GM18909 (cell line): ENCODE measurements at regions not wholly inside any gene's neighbourhood (a gene's known extent, or its start where the extent isn't known, plus 50 kb on each side); places are given as distances from the start of the nearest gene placed in this dataset.

ENCODE experiments used
- ATAC-seq: cut with Tn5 transposase; IDR thresholded peaks from one replicate; pipeline ENCODE4 v1.9.1; 2021; ENCODE audit warnings: mild to moderate bottlenecking; ENCODE audit not compliant: unreplicated experiment, poor library complexity

GRCh38 chr11:19530505-19530904 lies 182.1 kb upstream of the NAV2 start:
- no peak for ATAC-seq

GRCh38 chr11:19526119-19526518 lies 186.5 kb upstream of the NAV2 start:
- no peak for ATAC-seq

- ATAC-seq = no peak
Observed at GRCh38 chr11:19525714-19526113, 186.9 kb upstream of the NAV2 start.

- ATAC-seq = peak; percentile 59
Observed at GRCh38 chr11:19525276-19525675, 187.4 kb upstream of the NAV2 start.

- no peak for ATAC-seq
Observed at GRCh38 chr11:19524171-19524671, 188.4 kb upstream of the NAV2 start.

- no peak for ATAC-seq
Observed at GRCh38 chr11:19520681-19521080, 192.0 kb upstream of the NAV2 start.

- no peak for ATAC-seq
Observed at GRCh38 chr11:19519912-19520641, 192.6 kb upstream of the NAV2 start.

GRCh38 chr11:19519353-19519752 lies 193.3 kb upstream of the NAV2 start:
- no peak for ATAC-seq

GRCh38 chr11:19513253-19513652 lies 199.4 kb upstream of the NAV2 start:
- no peak for ATAC-seq

- ATAC-seq = no peak
Observed at GRCh38 chr11:19512618-19513017, 200.0 kb upstream of the NAV2 start.

GRCh38 chr11:19511413-19512183 lies 201.0 kb upstream of the NAV2 start:
- ATAC-seq = no peak

GRCh38 chr11:19511066-19511412 lies 201.6 kb upstream of the NAV2 start:
- ATAC-seq = no peak

- no peak for ATAC-seq
Observed at GRCh38 chr11:19510468-19510867, 202.2 kb upstream of the NAV2 start.

- ATAC-seq = no peak
Observed at GRCh38 chr11:19509215-19509614, 203.4 kb upstream of the NAV2 start.

GRCh38 chr11:19508165-19508564 lies 204.5 kb upstream of the NAV2 start:
- ATAC-seq = no peak

GRCh38 chr11:19506816-19507486 lies 205.7 kb upstream of the NAV2 start:
- no peak for ATAC-seq

- ATAC-seq = no peak
Observed at GRCh38 chr11:19502691-19503253, 209.9 kb upstream of the NAV2 start.

GRCh38 chr11:19501631-19502030 lies 211.0 kb upstream of the NAV2 start:
- ATAC-seq = no peak

- ATAC-seq = no peak
Observed at GRCh38 chr11:19499999-19500398, 212.6 kb upstream of the NAV2 start.

- ATAC-seq = no peak
Observed at GRCh38 chr11:19499026-19499669, 213.5 kb upstream of the NAV2 start.
